PC-9 (cell line): ENCODE measurements at regions not wholly inside any gene's neighbourhood (a gene's known extent, or its start where the extent isn't known, plus 50 kb on each side); places are given as distances from the start of the nearest gene placed in this dataset.

Experiments used
- BruUV-seq: library from RNA; stranded (reverse); fragments of 400-500 nt; replicated peaks from 2 replicates; lab custom pipeline; 2021; lab: Mats Ljungman, UMichigan
- CTCF ChIA-PET: fragments of 300-600 bp; sonication (Branson Sonifier 250); formaldehyde crosslinking; loops from one replicate; lab custom pipeline; 2022; ENCODE audit warnings: antibody characterized with exemption; lab: Charles Lee
- POLR2A ChIA-PET: fragments of 300-600 bp; sonication (Branson Sonifier 250); formaldehyde crosslinking; loops from one replicate; lab custom pipeline; 2022; ENCODE audit warnings: antibody characterized with exemption; ENCODE audit not compliant: unreplicated experiment; lab: Charles Lee
- DNase-seq, 2 experiments: peaks; one replicate each; pipeline versions ENCODE4 v3.0.0 to v3.0.0-alpha.2; 2015 to 2022; ENCODE audit warnings: mixed read lengths in 1 of 2
- H2AFZ ChIP-seq: fragments of 200-600 bp; sonication (generic); 2 replicates; pipeline ENCODE4 v1.8.1; 2017; ENCODE audit warnings: antibody characterized with exemption
- H3F3A ChIP-seq: fragments of 200-600 bp; sonication (generic); 2 replicates; pipeline ENCODE4 v1.8.1; 2017; ENCODE audit warnings: antibody characterized with exemption, mild to moderate bottlenecking, low read depth; ENCODE audit not compliant: insufficient read depth
- H3K27ac ChIP-seq: fragments of 200-600 bp; sonication (generic); 2 replicates; pipeline ENCODE4 v1.6.1; 2016; ENCODE audit warnings: mixed run types
- H3K27me3 ChIP-seq: fragments of 200-600 bp; sonication (generic); 2 replicates; pipeline ENCODE4 v1.6.1; 2016; ENCODE audit warnings: low read depth, mixed run types; ENCODE audit not compliant: insufficient read depth
- H3K36me3 ChIP-seq: fragments of 200-600 bp; sonication (generic); 2 replicates; pipeline ENCODE4 v1.6.1; 2016; ENCODE audit warnings: low read depth, mixed run types
- H3K4me1 ChIP-seq: fragments of 200-600 bp; sonication (generic); replicated peaks from 2 replicates; pipeline ENCODE4 v1.6.1; 2016; ENCODE audit warnings: mixed run types; ENCODE audit not compliant: insufficient read depth
- H3K4me2 ChIP-seq: fragments of 200-600 bp; sonication (generic); 2 replicates; pipeline ENCODE4 v1.6.1; 2017; ENCODE audit warnings: mixed run types
- H3K4me3 ChIP-seq: fragments of 200-600 bp; sonication (generic); 2 replicates; pipeline ENCODE4 v1.6.1; 2016; ENCODE audit warnings: mixed run types
- H3K79me2 ChIP-seq: fragments of 200-600 bp; sonication (generic); 2 replicates; pipeline ENCODE4 v1.6.1; 2017; ENCODE audit warnings: low read depth, mixed run types
- H3K9me2 ChIP-seq: fragments of 200-600 bp; sonication (generic); 2 replicates; pipeline ENCODE4 v1.8.1; 2017; ENCODE audit warnings: mild to moderate bottlenecking; ENCODE audit not compliant: insufficient read depth
- H3K9me3 ChIP-seq: fragments of 200-600 bp; sonication (generic); 2 replicates; pipeline ENCODE4 v1.8.1; 2016; ENCODE audit warnings: low read depth; ENCODE audit not compliant: insufficient read depth
- H4K20me1 ChIP-seq: fragments of 200-600 bp; sonication (generic); 2 replicates; pipeline ENCODE4 v1.8.1; 2017; ENCODE audit not compliant: insufficient read depth
- CTCF ChIP-seq: fragments of 200-600 bp; sonication (generic); conservative IDR thresholded peaks from 2 replicates; pipeline ENCODE4 v1.6.1; 2017; ENCODE audit warnings: mixed run types, antibody characterized with exemption, mild to moderate bottlenecking, moderate library complexity
- EZH2 ChIP-seq: fragments of 200-600 bp; sonication (generic); IDR thresholded peaks from 2 replicates; pipeline ENCODE4 v1.8.0; 2017; ENCODE audit warnings: antibody characterized with exemption, low read depth
- intact Hi-C: fragments of 100-400 bp; cut with micrococcal nuclease; formaldehyde crosslinking; loops from one replicate; pipeline ENCODE4 v1.10.0; 2022; ENCODE audit not compliant: unreplicated experiment

- Histone ChIP-seq H3K4me1 (no peaks in the 10 kb centered on the region), H3K36me3 (no peaks in the 10 kb centered on the region), H3K9me2 (no peaks in the 10 kb centered on the region), H3K9me3 (no peaks in the 10 kb centered on the region), H4K20me1 (no peaks in the 10 kb centered on the region), H3K79me2 (no peaks in the 10 kb centered on the region), H3F3A (no peaks in the 10 kb centered on the region), H3K4me2 (no peak overlapping the region), H3K27ac (no peak overlapping the region), H3K4me3 (no peak overlapping the region), H2AFZ (no peak overlapping the region), H3K27me3 (no peaks in the 10 kb centered on the region)
- intact Hi-C loops: no loop called here
- ChIA-PET CTCF (no interaction called here), POLR2A (no interaction called here)
- BruUV-seq: no TSS peak
- TF ChIP-seq CTCF (no peak), EZH2 (no peak)
- no peak for DNase-seq
Observed at GRCh38 chr4:53671757-53672156, 80.5 kb upstream of the LNX1 start.

- no peak overlapping the region for H3K4me3 ChIP-seq
- H3K4me2 ChIP-seq: no peak overlapping the region
- CTCF ChIA-PET: no interaction called here
- no peaks in the 10 kb centered on the region for H3K4me1 ChIP-seq
- no peaks in the 10 kb centered on the region for H3K9me3 ChIP-seq
- no peaks in the 10 kb centered on the region for H3F3A ChIP-seq
- no peaks in the 10 kb centered on the region for H3K36me3 ChIP-seq
- DNase-seq: no peak
- TF ChIP-seq CTCF: no peak
- TF ChIP-seq EZH2: no peak
- intact Hi-C loops: no loop called here
- H3K27me3 ChIP-seq: no peaks in the 10 kb centered on the region
- no peaks in the 10 kb centered on the region for H3K9me2 ChIP-seq
- no peak overlapping the region for H3K27ac ChIP-seq
- no peaks in the 10 kb centered on the region for H4K20me1 ChIP-seq
- H3K79me2 ChIP-seq: no peaks in the 10 kb centered on the region
- POLR2A ChIA-PET: no interaction called here
- BruUV-seq: no TSS peak
- no peak overlapping the region for H2AFZ ChIP-seq
Observed at GRCh38 chr4:53659737-53660136, 68.5 kb upstream of the LNX1 start.

- POLR2A ChIA-PET: no interaction called here
- intact Hi-C loops: no loop called here
Observed at GRCh38 chr4:53659112-53659511, 67.8 kb upstream of the LNX1 start.

More at GRCh38 chr4:53659112-53659511, 67.8 kb upstream of the LNX1 start:
- TF ChIP-seq CTCF: no peak
- no peak for TF ChIP-seq EZH2
- Histone ChIP-seq H3K27me3 (no peaks in the 10 kb centered on the region), H3K9me2 (no peaks in the 10 kb centered on the region), H4K20me1 (no peaks in the 10 kb centered on the region), H3K79me2 (no peaks in the 10 kb centered on the region), H3K4me2 (no peak overlapping the region), H3K4me1 (no peaks in the 10 kb centered on the region), H3K9me3 (no peaks in the 10 kb centered on the region), H3K27ac (no peak overlapping the region), H3F3A (no peaks in the 10 kb centered on the region), H3K4me3 (no peak overlapping the region), H3K36me3 (no peaks in the 10 kb centered on the region), H2AFZ (no peak overlapping the region)
- BruUV-seq: no TSS peak
- CTCF ChIA-PET: no interaction called here
- DNase-seq: no peak
